RCC 7860 (cell line): ENCODE measurements at regions not wholly inside any gene's neighbourhood (a gene's known extent, or its start where the extent isn't known, plus 50 kb on each side); places are given as distances from the start of the nearest gene placed in this dataset.

Source experiments
- DNase-seq: peaks from one replicate; pipeline ENCODE4 v3.0.0-alpha.2; 2015; ENCODE audit warnings: low spot score
- FAIRE-seq: peaks from 2 replicates; lab custom pipeline; 2012; peaks lifted over from hg19 to GRCh38; lab: Jason Lieb, UNC

GRCh38 chr1:58155418-58156123 lies 391.0 kb downstream of the OMA1 start:
- DNase-seq (no peak), FAIRE-seq (no peak)

DNA sequence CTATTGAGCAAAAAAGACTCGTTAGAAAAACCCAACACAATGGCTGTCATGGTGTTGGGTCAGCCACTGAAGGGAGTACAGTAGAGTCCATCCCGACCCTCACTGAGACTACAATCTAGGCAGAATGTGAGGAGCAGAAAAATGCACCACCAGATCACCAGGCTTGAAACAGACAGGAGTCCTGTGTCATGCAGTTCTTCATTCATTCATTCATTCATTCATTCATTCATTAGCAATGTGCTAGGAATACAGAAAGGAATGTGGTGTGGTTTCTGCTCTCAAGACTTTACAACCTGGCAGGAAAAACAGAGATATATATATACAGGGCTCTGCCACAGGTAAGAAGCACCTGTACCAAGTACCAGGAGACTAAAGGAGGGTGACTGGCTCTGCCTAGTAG lies 392.3 kb downstream of the OMA1 start:
- DNase-seq, result no peak
- FAIRE-seq, result no peak

- FAIRE-seq (no peak), DNase-seq (no peak)
Observed at GRCh38 chr1:58152697-58153096, 393.8 kb downstream of the OMA1 start.

DNA sequence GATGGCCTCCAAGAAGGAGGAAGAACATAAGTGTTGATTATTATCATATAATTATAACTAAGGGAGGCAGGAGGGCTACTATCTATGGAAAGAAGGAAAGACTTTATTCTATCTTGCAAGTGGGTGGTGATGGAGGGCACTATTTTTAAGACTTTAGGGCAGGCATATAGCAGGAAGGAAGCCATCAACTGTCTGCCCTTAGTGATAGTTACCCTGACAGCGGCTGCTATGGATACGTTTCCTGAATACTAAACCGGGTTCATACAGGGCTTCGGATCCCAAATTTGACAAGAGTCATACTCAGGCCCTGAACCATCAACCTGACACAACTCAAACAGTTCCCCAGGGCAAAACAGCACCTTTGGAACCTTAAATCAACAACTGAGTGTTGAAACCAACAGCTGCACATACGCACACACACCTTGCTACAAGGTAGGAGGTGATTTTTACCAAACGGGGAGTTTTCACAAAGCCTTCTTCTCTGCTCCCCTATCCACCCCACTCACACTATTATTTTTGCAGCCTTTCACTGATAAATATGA lies 397.2 kb downstream of the OMA1 start:
- DNase-seq (no peak), FAIRE-seq (no peak)

GRCh38 chr1:58144698-58145270 lies 401.7 kb downstream of the OMA1 start:
- no peak for DNase-seq
- FAIRE-seq, result no peak

- DNase-seq (no peak), FAIRE-seq (no peak)
Observed at GRCh38 chr1:58143972-58144697, 402.4 kb downstream of the OMA1 start.

GRCh38 chr1:58136387-58136786 lies 410.1 kb downstream of the OMA1 start:
- DNase-seq (no peak), FAIRE-seq (no peak)

- FAIRE-seq, result no peak
- DNase-seq, result no peak
Observed at GRCh38 chr1:58135821-58136321, 410.7 kb downstream of the OMA1 start.

GRCh38 chr1:58133562-58133961 lies 413.0 kb downstream of the OMA1 start:
- FAIRE-seq (no peak), DNase-seq (no peak)

DNA sequence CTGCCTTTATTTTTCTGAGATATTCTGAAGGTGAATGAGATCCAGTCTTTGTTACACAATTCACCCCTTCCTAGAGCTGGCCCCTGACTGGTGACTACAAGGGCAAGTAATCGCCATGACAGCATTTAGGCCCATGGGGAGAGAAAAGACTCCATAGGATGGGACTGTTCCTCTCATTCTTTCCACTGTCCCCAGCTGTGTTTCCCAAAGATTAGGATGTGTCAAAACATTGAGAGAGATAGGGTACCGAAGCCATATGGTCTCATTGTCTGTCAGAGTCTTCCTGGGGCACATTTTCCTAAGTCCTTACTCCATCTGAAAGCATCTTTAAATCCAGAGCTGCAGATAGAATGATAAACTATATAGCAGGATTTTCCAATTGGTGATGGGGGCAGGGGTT lies 423.5 kb downstream of the OMA1 start:
- DNase-seq (no peak), FAIRE-seq (no peak)

- DNase-seq, result no peak
- FAIRE-seq, result no peak
Observed at GRCh38 chr1:58119971-58120370, 426.6 kb downstream of the OMA1 start.

- FAIRE-seq (no peak), DNase-seq (no peak)
Observed at GRCh38 chr1:58116284-58116683, 430.2 kb downstream of the OMA1 start.

DNA sequence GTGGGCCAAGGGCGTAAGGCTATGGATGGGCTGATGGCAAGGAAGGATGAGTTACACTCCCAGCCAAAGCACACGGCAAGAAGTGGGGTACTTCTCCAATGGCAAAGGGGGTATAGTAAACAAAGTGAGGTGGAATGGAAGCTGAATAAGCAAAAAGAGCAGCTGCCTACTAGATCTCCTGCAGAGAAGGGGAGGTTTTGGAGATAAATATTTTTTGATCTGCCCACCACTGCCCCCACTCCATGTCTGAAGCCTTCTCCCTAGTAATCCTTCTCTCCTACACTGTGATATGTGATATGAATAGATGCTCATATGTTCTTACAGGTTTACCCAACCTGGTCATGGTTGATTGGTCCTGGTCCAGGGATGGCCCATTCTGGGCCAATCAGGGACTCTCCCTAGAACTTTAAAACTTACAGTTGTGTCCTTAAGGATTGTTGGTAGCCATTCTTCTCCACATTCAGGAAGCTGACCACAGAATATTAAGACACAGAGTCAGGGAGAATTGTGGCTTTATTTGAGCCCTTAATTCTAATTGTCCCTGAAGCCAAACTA lies 436.8 kb downstream of the OMA1 start:
- FAIRE-seq (no peak), DNase-seq (no peak)

DNA sequence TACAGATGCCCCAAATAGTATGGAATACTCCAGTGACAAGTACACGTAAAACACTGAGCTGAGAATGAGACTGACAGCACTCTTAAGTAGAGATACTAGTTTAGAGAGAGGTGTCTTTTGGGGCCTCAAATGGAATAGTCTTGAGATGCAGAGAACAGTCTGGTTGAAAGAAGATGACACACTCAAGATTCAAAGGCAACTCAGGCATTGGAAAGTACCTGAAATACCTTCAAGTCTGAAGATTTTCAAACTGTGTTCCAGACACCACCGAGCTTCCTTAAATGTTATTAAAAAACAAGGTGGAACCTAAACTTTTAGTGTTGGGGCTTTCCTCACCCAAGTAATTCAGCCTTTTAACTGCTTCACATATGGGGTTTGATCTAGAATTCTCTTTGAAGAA lies 437.7 kb downstream of the OMA1 start:
- no peak for FAIRE-seq

GRCh38 chr1:58107943-58108342 lies 438.6 kb downstream of the OMA1 start:
- DNase-seq, result no peak
- FAIRE-seq, result no peak

More for the DNA sequence above, 437.7 kb downstream of the OMA1 start:
- DNase-seq, result no peak

- no peak for FAIRE-seq
- DNase-seq, result no peak
Observed at GRCh38 chr1:58104960-58105359, 441.6 kb downstream of the OMA1 start.

GRCh38 chr1:58096714-58097113 lies 449.8 kb downstream of the OMA1 start:
- no peak for DNase-seq

DNA sequence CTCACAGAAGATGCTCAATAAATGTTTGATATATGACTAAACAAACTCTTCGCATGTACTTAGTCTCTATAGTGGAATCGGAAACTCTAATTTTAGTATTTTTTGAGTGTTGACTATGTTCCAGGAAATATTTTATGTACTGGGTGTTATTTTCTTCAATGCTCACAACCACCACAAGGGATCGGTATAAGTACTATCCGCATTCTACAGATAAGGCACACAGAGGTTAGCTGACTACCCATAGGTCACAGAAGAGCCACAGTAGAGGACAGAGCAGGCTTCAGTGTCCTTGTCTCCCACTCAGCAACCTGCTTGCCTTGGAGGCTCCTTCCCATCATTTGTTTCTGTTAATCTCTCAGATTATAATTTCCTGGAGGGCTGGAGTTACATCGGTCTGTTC lies 451.3 kb downstream of the OMA1 start:
- no peak for FAIRE-seq
- DNase-seq, result no peak

More at GRCh38 chr1:58096714-58097113, 449.8 kb downstream of the OMA1 start:
- FAIRE-seq, result no peak

- FAIRE-seq, result no peak
- DNase-seq, result no peak
Observed at GRCh38 chr1:58094221-58094620, 452.3 kb downstream of the OMA1 start.

DNA sequence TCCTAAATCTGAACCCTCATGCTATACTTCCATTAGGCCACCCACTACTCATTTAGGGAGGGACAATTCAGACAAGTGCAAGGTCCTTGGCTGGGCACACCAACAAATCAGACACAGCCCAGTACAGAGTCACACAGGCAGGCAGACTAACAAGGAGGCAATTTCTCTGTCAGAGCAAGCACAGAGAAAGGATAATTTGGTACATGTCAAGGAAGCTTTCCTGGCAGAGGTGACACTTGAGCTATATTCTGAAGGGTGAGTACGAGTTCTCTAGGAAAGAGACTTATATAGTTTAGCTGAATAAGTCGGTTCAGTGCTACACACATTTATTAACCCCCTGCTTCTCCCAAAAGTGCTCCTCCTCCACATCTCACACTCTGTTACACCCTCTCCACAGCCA lies 455.9 kb downstream of the OMA1 start:
- no peak for FAIRE-seq
- no peak for DNase-seq

DNA sequence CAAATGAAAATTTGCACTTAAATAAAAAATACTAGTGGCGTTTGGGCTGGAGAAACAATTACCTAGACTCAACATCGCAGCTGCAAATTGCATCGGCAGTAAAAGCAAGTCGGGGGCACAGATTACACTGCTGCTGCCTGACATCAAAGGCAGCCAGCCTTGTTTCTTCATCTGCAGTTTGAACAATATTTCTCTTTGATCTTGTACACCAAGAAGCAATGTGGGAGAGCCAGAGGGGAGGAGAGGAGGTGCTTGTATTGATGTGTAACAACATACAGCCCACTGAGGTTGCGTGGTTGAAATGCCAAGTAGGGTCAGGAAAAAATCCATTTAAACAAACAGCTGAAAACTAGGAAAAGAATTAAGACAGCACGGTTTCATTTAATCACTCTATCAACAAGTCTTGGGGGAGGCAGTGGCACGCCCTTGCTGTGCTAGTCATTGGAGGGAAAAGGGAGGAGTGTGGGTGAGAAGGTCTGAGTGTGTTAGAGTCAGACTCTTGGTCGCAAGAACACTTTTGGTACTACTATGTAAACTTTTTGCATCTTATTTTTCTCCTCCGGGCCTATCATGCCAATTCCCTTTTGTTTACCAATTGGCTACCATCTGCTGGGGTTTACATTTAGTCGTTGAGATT lies 456.5 kb downstream of the OMA1 start:
- DNase-seq (no peak), FAIRE-seq (no peak)
